Glutamatergic neuron (in vitro differentiated cells): ENCODE measurements at regions not wholly inside any gene's neighbourhood (a gene's known extent, or its start where the extent isn't known, plus 50 kb on each side); places are given as distances from the start of the nearest gene placed in this dataset.

Experiments
- DNase-seq: peaks from one replicate; pipeline ENCODE4 v3.0.0; 2022
- H3K27ac Mint-ChIP-seq: one replicate; pipeline ENCODE4 v1.8.0; 2020; ENCODE audit warnings: mild to moderate bottlenecking, mixed read lengths, inconsistent platforms; ENCODE audit not compliant: unreplicated experiment
- H3K27me3 Mint-ChIP-seq: one replicate; pipeline ENCODE4 v1.8.0; 2020; ENCODE audit warnings: mild to moderate bottlenecking, moderate library complexity, mixed read lengths, inconsistent platforms; ENCODE audit not compliant: unreplicated experiment
- H3K36me3 Mint-ChIP-seq: one replicate; pipeline ENCODE4 v1.8.0; 2020; ENCODE audit warnings: mild to moderate bottlenecking, mixed read lengths, inconsistent platforms; ENCODE audit not compliant: unreplicated experiment
- H3K4me1 Mint-ChIP-seq: one replicate; pipeline ENCODE4 v1.8.0; 2020; ENCODE audit warnings: mild to moderate bottlenecking, low read depth, mixed read lengths, inconsistent platforms; ENCODE audit not compliant: unreplicated experiment
- H3K4me3 Mint-ChIP-seq: one replicate; pipeline ENCODE4 v1.8.0; 2020; ENCODE audit warnings: mild to moderate bottlenecking, mixed read lengths, inconsistent platforms; ENCODE audit not compliant: unreplicated experiment
- H3K9me3 Mint-ChIP-seq: one replicate; pipeline ENCODE4 v1.8.0; 2020; ENCODE audit warnings: mild to moderate bottlenecking, moderate library complexity, mixed read lengths, inconsistent platforms; ENCODE audit not compliant: unreplicated experiment
- TF ChIP-seq, protein P1 (sequence below): fragments of 200-600 bp; sonication (generic); IDR thresholded peaks from one replicate; pipeline ENCODE4 v1.5.0; 2021; ENCODE audit not compliant: partially characterized antibody, unreplicated experiment

GRCh38 chr13:58865286-58865685 is 1233.7 kb downstream of the PCDH17 start:
- Mint-ChIP-seq H3K4me1 (no peaks in the 10 kb centered on the region), H3K4me3 (no peak overlapping the region), H3K36me3 (no peaks in the 10 kb centered on the region), H3K9me3 (peaks cover 2% of the 10 kb centered on the region), H3K27me3 (no peaks in the 10 kb centered on the region), H3K27ac (no peak overlapping the region)
- no peak for DNase-seq
- TF ChIP-seq, protein P1, sequence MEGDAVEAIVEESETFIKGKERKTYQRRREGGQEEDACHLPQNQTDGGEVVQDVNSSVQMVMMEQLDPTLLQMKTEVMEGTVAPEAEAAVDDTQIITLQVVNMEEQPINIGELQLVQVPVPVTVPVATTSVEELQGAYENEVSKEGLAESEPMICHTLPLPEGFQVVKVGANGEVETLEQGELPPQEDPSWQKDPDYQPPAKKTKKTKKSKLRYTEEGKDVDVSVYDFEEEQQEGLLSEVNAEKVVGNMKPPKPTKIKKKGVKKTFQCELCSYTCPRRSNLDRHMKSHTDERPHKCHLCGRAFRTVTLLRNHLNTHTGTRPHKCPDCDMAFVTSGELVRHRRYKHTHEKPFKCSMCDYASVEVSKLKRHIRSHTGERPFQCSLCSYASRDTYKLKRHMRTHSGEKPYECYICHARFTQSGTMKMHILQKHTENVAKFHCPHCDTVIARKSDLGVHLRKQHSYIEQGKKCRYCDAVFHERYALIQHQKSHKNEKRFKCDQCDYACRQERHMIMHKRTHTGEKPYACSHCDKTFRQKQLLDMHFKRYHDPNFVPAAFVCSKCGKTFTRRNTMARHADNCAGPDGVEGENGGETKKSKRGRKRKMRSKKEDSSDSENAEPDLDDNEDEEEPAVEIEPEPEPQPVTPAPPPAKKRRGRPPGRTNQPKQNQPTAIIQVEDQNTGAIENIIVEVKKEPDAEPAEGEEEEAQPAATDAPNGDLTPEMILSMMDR: no peak

GRCh38 chr13:58869566-58869965 is 1238.0 kb downstream of the PCDH17 start:
- DNase-seq: no peak
- peaks cover 1% of the 10 kb centered on the region for H3K9me3 Mint-ChIP-seq
- H3K4me3 Mint-ChIP-seq: no peak overlapping the region
- H3K36me3 Mint-ChIP-seq: no peaks in the 10 kb centered on the region
- H3K4me1 Mint-ChIP-seq: peaks cover 5% of the 10 kb centered on the region
- H3K27me3 Mint-ChIP-seq: no peaks in the 10 kb centered on the region
- no peak overlapping the region for H3K27ac Mint-ChIP-seq
- TF ChIP-seq, protein P1: no peak

DNA sequence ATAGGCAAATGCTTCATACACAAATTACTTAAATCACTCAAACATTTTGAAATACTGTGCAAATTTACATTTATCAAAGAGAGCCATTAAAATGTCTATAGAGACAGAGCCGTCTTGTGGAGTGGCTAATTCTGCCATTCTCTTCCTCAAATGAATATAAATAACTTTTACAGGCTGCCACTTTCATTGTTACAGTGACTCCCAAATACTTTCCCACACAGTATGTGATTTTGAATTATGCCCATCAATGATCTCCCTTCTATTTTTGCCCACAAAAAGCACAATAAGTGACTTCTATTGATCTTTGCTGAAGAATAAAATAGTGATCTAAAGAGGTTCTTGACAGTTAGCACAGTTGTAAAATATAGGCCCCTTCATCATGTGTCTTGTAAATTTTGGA is 1244.9 kb downstream of the PCDH17 start:
- TF ChIP-seq, protein P1: no peak
- peaks cover 1% of the 10 kb centered on the region for H3K4me1 Mint-ChIP-seq
- no peak for DNase-seq
- H3K27me3 Mint-ChIP-seq: no peaks in the 10 kb centered on the region
- H3K9me3 Mint-ChIP-seq: no peaks in the 10 kb centered on the region
- H3K36me3 Mint-ChIP-seq: no peaks in the 10 kb centered on the region
- H3K27ac Mint-ChIP-seq: no peak overlapping the region
- H3K4me3 Mint-ChIP-seq: no peak overlapping the region

DNA sequence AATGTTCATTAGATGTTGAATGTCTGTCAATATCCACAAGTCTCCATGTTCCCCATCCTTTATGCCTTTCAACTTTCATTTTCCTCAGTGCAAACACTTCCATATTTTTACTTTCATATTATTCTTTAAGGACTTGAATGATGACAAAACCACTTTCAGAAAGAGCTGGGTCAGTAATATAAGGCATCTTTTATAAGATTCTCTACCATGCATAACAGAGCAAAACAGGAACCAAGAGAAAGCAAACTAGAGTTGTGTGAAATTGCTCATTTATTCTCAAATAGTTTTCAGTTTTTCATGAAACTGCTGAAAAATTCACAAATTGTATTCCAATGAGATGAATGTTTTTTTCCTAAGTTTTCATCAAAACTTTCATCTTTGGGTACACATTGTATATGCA is 1247.6 kb downstream of the PCDH17 start:
- Mint-ChIP-seq H3K27me3 (no peaks in the 10 kb centered on the region), H3K4me3 (no peak overlapping the region), H3K9me3 (no peaks in the 10 kb centered on the region), H3K36me3 (no peaks in the 10 kb centered on the region), H3K27ac (no peak overlapping the region), H3K4me1 (peaks cover 4% of the 10 kb centered on the region)
- DNase-seq: no peak
- TF ChIP-seq, protein P1: no peak

DNA sequence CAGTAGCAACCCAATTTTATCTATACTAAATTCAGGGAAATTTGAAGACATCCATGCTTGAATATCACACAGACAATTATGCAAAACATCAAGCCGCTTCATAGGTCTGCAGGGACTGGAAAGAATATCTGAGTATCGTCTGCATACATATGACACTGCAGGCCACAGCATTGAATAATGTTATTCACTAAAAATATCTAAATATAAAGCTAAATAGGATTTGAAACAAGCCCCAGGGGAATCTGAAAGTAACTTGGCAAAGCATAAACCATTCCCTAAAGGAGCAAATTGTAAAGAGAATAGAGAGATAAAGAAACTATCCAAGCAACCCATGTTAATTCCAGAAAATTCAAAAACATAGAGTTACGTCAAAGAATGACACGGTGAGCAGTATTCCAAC is 1251.0 kb downstream of the PCDH17 start:
- Mint-ChIP-seq H3K9me3 (no peaks in the 10 kb centered on the region), H3K27me3 (no peaks in the 10 kb centered on the region), H3K27ac (no peak overlapping the region), H3K4me1 (peaks cover 12% of the 10 kb centered on the region), H3K4me3 (no peak overlapping the region), H3K36me3 (no peaks in the 10 kb centered on the region)
- TF ChIP-seq, protein P1: no peak
- no peak for DNase-seq
